ENCODE measurements at regions not wholly inside any gene's neighbourhood (a gene's known extent, or its start where the extent isn't known, plus 50 kb on each side); places are given as distances from the start of the nearest gene placed in this dataset.
"Not testable (repeated sequence)": the region's sequence is repeated elsewhere in the genome, so short reads cannot be mapped to it uniquely, and the experiment has no call there.

- no peak for DNase-seq
Observed at GRCh38 chr14:43019826-43020225, 1413.2 kb downstream of the LRFN5 start.

- no peak for DNase-seq
Observed at GRCh38 chr14:43014338-43014737, 1407.7 kb downstream of the LRFN5 start.

- DNase-seq: no peak
Observed at GRCh38 chr14:43012817-43013216, 1406.1 kb downstream of the LRFN5 start.

- no peak for DNase-seq
Observed at GRCh38 chr14:43005807-43006206, 1399.1 kb downstream of the LRFN5 start.

GRCh38 chr14:43003845-43004244 lies 1397.2 kb downstream of the LRFN5 start:
- DNase-seq: no peak

- DNase-seq: no peak
Observed at GRCh38 chr14:43001731-43002130, 1395.1 kb downstream of the LRFN5 start.

- DNase-seq: no peak
Observed at GRCh38 chr14:42994051-42994736, 1387.5 kb downstream of the LRFN5 start.

GRCh38 chr14:42992930-42993329 lies 1386.3 kb downstream of the LRFN5 start:
- no peak for DNase-seq

- no peak for DNase-seq
Observed at GRCh38 chr14:42980419-42980818, 1373.7 kb downstream of the LRFN5 start.

- DNase-seq: not testable (repeated sequence)
Observed at GRCh38 chr14:42973171-42973570, 1366.5 kb downstream of the LRFN5 start.

GRCh38 chr14:42965512-42965911 lies 1358.8 kb downstream of the LRFN5 start:
- DNase-seq: no peak

GRCh38 chr14:42961509-42961908 lies 1354.8 kb downstream of the LRFN5 start:
- no peak for DNase-seq

- DNase-seq: no peak
Observed at GRCh38 chr14:42950363-42950762, 1343.7 kb downstream of the LRFN5 start.

GRCh38 chr14:42947991-42948390 lies 1341.3 kb downstream of the LRFN5 start:
- no peak for DNase-seq

GRCh38 chr14:42944284-42944683 lies 1337.6 kb downstream of the LRFN5 start:
- DNase-seq: no peak

GRCh38 chr14:42931308-42931707 lies 1324.6 kb downstream of the LRFN5 start:
- no peak for DNase-seq

- DNase-seq: no peak
Observed at GRCh38 chr14:42929806-42930480, 1323.3 kb downstream of the LRFN5 start.

- no peak for DNase-seq
Observed at GRCh38 chr14:42927313-42927712, 1320.6 kb downstream of the LRFN5 start.

GRCh38 chr14:42921901-42922300 lies 1315.2 kb downstream of the LRFN5 start:
- DNase-seq: no peak

GRCh38 chr14:42918615-42919014 lies 1311.9 kb downstream of the LRFN5 start:
- no peak for DNase-seq

GRCh38 chr14:42911642-42912041 lies 1305.0 kb downstream of the LRFN5 start:
- DNase-seq: no peak

- no peak for DNase-seq
Observed at GRCh38 chr14:42909659-42910058, 1303.0 kb downstream of the LRFN5 start.

- DNase-seq: no peak
Observed at GRCh38 chr14:42893183-42893582, 1286.5 kb downstream of the LRFN5 start.

GRCh38 chr14:42884100-42884499 lies 1277.4 kb downstream of the LRFN5 start:
- no peak for DNase-seq

GRCh38 chr14:42877716-42878115 lies 1271.0 kb downstream of the LRFN5 start:
- DNase-seq: no peak

All from activated gamma-delta T cell (primary cell).